GM12865 (cell line): ENCODE measurements at regions not wholly inside any gene's neighbourhood (a gene's known extent, or its start where the extent isn't known, plus 50 kb on each side); places are given as distances from the start of the nearest gene placed in this dataset.

ENCODE experiments used
- DNase-seq: peaks from one replicate; pipeline ENCODE4 v3.0.0; 2010; ENCODE audit warnings: low read depth
- H3K4me3 ChIP-seq: 2 replicates; pipeline ENCODE4 v1.5.1; 2011; ENCODE audit warnings: mild to moderate bottlenecking, low read depth, low read length, control low read depth
- CTCF ChIP-seq: IDR thresholded peaks from 2 replicates; pipeline ENCODE4 v1.5.1; 2011; ENCODE audit warnings: low read length, control low read depth, low read depth, inconsistent platforms; ENCODE audit not compliant: insufficient read depth; ENCODE audit errors: missing control alignments

- H3K4me3 ChIP-seq, result no peak overlapping the region
- no peak for TF ChIP-seq CTCF
- no peak for DNase-seq
Measured at GRCh38 chr10:130739757-130740145, 571.8 kb downstream of the TCERG1L start.

GRCh38 chr10:130740166-130740565, 571.4 kb downstream of the TCERG1L start:
- DNase-seq, result no peak
- no peak for TF ChIP-seq CTCF
- no peak overlapping the region for H3K4me3 ChIP-seq

DNA sequence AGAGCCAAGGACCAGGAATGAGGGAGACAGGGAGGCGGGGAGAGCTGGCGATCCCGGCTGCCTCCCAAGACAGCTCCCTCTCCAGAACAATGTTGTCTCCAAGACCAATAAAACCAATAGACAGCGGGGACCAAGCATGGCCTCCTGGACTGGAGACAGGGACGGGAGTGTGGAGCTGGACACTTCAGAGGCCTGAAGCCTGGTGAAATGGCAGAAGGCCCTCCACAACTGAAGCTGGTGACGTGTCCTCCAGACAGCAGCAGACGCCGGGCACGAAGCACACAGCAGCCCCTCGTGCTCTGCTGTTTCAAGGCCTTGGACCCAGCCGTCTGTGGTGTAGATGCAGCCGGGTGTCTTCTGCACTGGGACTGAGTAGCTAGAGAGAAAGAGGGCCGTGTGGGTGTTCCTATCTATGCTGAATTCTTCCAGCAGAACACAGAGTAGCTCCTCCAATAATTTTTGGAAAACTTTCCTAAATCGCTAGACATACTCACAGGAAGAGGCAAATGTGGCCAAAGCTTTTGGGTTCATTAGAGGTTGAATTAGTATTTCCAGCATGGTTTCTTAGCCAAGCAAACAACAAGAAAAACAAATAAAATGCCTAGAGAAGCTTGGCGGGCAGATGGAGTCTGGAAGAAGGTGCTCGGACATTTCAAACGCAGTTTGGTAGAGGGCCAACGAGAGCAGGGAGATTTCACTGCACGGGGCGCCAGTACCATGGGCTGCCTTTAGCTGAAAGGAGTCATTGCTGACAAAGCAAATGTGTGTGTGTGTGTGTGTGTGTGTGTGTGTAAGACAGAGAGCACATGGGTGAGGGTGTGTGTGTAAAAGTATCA, 570.4 kb downstream of the TCERG1L start:
- H3K4me3 ChIP-seq, result no peak overlapping the region
- no peak for TF ChIP-seq CTCF
- DNase-seq, result no peak

GRCh38 chr10:130741901-130742855, 569.3 kb downstream of the TCERG1L start:
- no peak overlapping the region for H3K4me3 ChIP-seq
- DNase-seq, result no peak
- TF ChIP-seq CTCF, result no peak

GRCh38 chr10:130742941-130743675, 568.4 kb downstream of the TCERG1L start:
- TF ChIP-seq CTCF, result no peak
- DNase-seq, result no peak
- H3K4me3 ChIP-seq, result no peak overlapping the region

DNA sequence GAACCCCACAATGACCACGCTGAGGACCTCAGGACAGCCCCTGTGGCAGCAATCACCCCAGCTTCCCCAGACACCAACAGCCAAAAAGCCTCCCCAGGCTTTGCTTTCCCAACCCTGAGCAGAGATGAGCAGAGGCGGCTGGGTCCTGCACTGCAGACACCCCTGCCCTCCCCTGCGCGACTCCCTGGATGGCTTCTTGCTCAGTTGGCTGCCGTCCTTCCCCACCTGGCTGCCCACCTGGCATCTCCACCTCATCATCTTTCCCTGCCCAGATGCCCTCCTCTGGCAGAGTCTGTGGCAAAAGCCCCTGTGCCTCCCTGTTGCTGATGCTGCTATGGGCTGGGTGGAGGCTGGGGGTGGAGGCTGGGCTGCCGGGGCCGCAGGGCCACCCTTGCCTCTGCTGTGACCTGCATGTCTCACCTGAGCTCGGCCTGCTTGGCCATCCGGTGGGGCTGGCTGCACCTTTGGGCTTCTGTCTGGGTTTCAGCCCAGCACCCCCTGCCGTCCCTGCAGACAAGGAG, 567.7 kb downstream of the TCERG1L start:
- H3K4me3 ChIP-seq, result no peak overlapping the region
- TF ChIP-seq CTCF, result no peak
- DNase-seq, result no peak
